Activated B cell treated with CpG ODN at 0.5 μM for 24 hours (primary cell): ENCODE measurements at regions not wholly inside any gene's neighbourhood (a gene's known extent, or its start where the extent isn't known, plus 50 kb on each side); places are given as distances from the start of the nearest gene placed in this dataset.

ENCODE experiments used
- ATAC-seq: fragments of 200-7000 bp; cut with Tn5 transposase; one replicate; pipeline ENCODE4 v1.10.0; 2021; ENCODE audit warnings: low read depth, mild to moderate bottlenecking, moderate library complexity
- CTCF ChIA-PET: fragments of 350-600 bp; sonication (Branson Sonifier 250); formaldehyde crosslinking; loops from one replicate; lab custom pipeline; 2021; ENCODE audit warnings: antibody characterized with exemption; lab: Charles Lee
- POLR2A ChIA-PET: fragments of 350-600 bp; sonication (Branson Sonifier 250); formaldehyde crosslinking; loops from one replicate; lab custom pipeline; 2021; ENCODE audit warnings: antibody characterized with exemption; lab: Charles Lee
- DNase-seq: peaks from one replicate; pipeline ENCODE4 v3.0.0; 2022
- H3K27ac Mint-ChIP-seq: one replicate; pipeline ENCODE4 v1.8.0; 2020; ENCODE audit warnings: mixed read lengths
- H3K27me3 Mint-ChIP-seq: one replicate; pipeline ENCODE4 v1.8.0; 2021; ENCODE audit warnings: mixed read lengths
- H3K36me3 Mint-ChIP-seq: one replicate; pipeline ENCODE4 v1.8.0; 2021; ENCODE audit warnings: low read depth, mixed read lengths
- H3K4me1 Mint-ChIP-seq: one replicate; pipeline ENCODE4 v1.8.0; 2021; ENCODE audit warnings: mixed read lengths
- H3K4me3 Mint-ChIP-seq: one replicate; pipeline ENCODE4 v1.8.0; 2020; ENCODE audit warnings: mild to moderate bottlenecking, mixed read lengths
- H3K9me3 Mint-ChIP-seq: one replicate; pipeline ENCODE4 v1.8.0; 2020; ENCODE audit warnings: mixed read lengths
- CTCF ChIP-seq: fragments of 200-600 bp; IDR thresholded peaks from one replicate; pipeline ENCODE4 v1.8.0; 2022; ENCODE audit warnings: antibody characterized with exemption, mild to moderate bottlenecking
- intact Hi-C: fragments of 100-400 bp; cut with micrococcal nuclease; formaldehyde crosslinking; loops from one replicate; pipeline ENCODE4 v1.15.1; 2024

- ATAC-seq, result no peak
- Mint-ChIP-seq H3K27ac (no peak overlapping the region), H3K9me3 (peaks cover 2% of the 10 kb centered on the region), H3K27me3 (no peaks in the 10 kb centered on the region), H3K36me3 (no peaks in the 10 kb centered on the region), H3K4me3 (no peak overlapping the region), H3K4me1 (no peaks in the 10 kb centered on the region)
- no peak for DNase-seq
- no peak for TF ChIP-seq CTCF
- intact Hi-C loops, result no loop called here
- POLR2A ChIA-PET, result no interaction called here
- CTCF ChIA-PET, result no interaction called here
These were observed 291.3 kb downstream of the SLC16A7 start for GRCh38 chr12:59887178-59887577.

GRCh38 chr12:59890896-59891579 is 295.2 kb downstream of the SLC16A7 start:
- Mint-ChIP-seq H3K9me3 (peaks cover 2% of the 10 kb centered on the region), H3K27ac (no peak overlapping the region), H3K4me3 (no peak overlapping the region), H3K4me1 (no peaks in the 10 kb centered on the region), H3K36me3 (no peaks in the 10 kb centered on the region), H3K27me3 (no peaks in the 10 kb centered on the region)
- no peak for ATAC-seq
- no peak for DNase-seq
- ChIA-PET POLR2A (no interaction called here), CTCF (no interaction called here)
- intact Hi-C loops, result no loop called here
- TF ChIP-seq CTCF, result no peak

GRCh38 chr12:59895166-59895775 is 299.4 kb downstream of the SLC16A7 start:
- Mint-ChIP-seq H3K4me3 (no peak overlapping the region), H3K4me1 (no peaks in the 10 kb centered on the region), H3K9me3 (peaks cover 2% of the 10 kb centered on the region), H3K36me3 (no peaks in the 10 kb centered on the region), H3K27me3 (no peaks in the 10 kb centered on the region), H3K27ac (no peak overlapping the region)
- DNase-seq (no peak), ATAC-seq (no peak)
- no peak for TF ChIP-seq CTCF
- intact Hi-C loops, result no loop called here
- POLR2A ChIA-PET, result no interaction called here
- CTCF ChIA-PET, result no interaction called here

GRCh38 chr12:59904874-59905521 is 309.2 kb downstream of the SLC16A7 start:
- Mint-ChIP-seq H3K4me3 (no peak overlapping the region), H3K36me3 (no peaks in the 10 kb centered on the region), H3K9me3 (peaks cover 8% of the 10 kb centered on the region), H3K4me1 (no peaks in the 10 kb centered on the region), H3K27me3 (no peaks in the 10 kb centered on the region), H3K27ac (no peak overlapping the region)
- ChIA-PET CTCF (no interaction called here), POLR2A (no interaction called here)
- no peak for TF ChIP-seq CTCF
- intact Hi-C loops, result no loop called here
- DNase-seq (no peak), ATAC-seq (no peak)

- Mint-ChIP-seq H3K9me3 (no peaks in the 10 kb centered on the region), H3K27me3 (no peaks in the 10 kb centered on the region), H3K27ac (no peak overlapping the region), H3K4me3 (no peak overlapping the region), H3K4me1 (no peaks in the 10 kb centered on the region), H3K36me3 (no peaks in the 10 kb centered on the region)
- intact Hi-C loops, result no loop called here
- ChIA-PET CTCF (no interaction called here), POLR2A (no interaction called here)
- TF ChIP-seq CTCF, result no peak
- ATAC-seq (no peak), DNase-seq (no peak)
These were observed 315.7 kb downstream of the SLC16A7 start for GRCh38 chr12:59911516-59911915.
